GM19324 (cell line): ENCODE measurements at regions not wholly inside any gene's neighbourhood (a gene's known extent, or its start where the extent isn't known, plus 50 kb on each side); places are given as distances from the start of the nearest gene placed in this dataset.
"Not testable (repeated sequence)": the region's sequence is repeated elsewhere in the genome, so short reads cannot be mapped to it uniquely, and the experiment has no call there.

ENCODE experiments used
- ATAC-seq: cut with Tn5 transposase; IDR thresholded peaks from one replicate; pipeline ENCODE4 v1.9.1; 2021; ENCODE audit warnings: mild to moderate bottlenecking, moderate library complexity; ENCODE audit not compliant: unreplicated experiment, low FRiP score

- ATAC-seq: no peak
Measured at GRCh38 chr4:18664171-18664570, 642.6 kb upstream of the LCORL start.

- no peak for ATAC-seq
Measured at GRCh38 chr4:18645351-18645750, 623.8 kb upstream of the LCORL start.

GRCh38 chr4:18641334-18641733, 619.8 kb upstream of the LCORL start:
- ATAC-seq: no peak

GRCh38 chr4:18638031-18638430, 616.5 kb upstream of the LCORL start:
- ATAC-seq: no peak

- ATAC-seq: no peak
Measured at GRCh38 chr4:18636001-18636585, 614.5 kb upstream of the LCORL start.

GRCh38 chr4:18635531-18635930, 614.0 kb upstream of the LCORL start:
- no peak for ATAC-seq

GRCh38 chr4:18631586-18631985, 610.0 kb upstream of the LCORL start:
- ATAC-seq: no peak

GRCh38 chr4:18630218-18631110, 608.9 kb upstream of the LCORL start:
- no peak for ATAC-seq

- no peak for ATAC-seq
Measured at GRCh38 chr4:18627447-18628005, 606.0 kb upstream of the LCORL start.

- no peak for ATAC-seq
Measured at GRCh38 chr4:18626996-18627395, 605.4 kb upstream of the LCORL start.

- no peak for ATAC-seq
Measured at GRCh38 chr4:18626366-18626765, 604.8 kb upstream of the LCORL start.

GRCh38 chr4:18621186-18621585, 599.6 kb upstream of the LCORL start:
- no peak for ATAC-seq

GRCh38 chr4:18616720-18617119, 595.2 kb upstream of the LCORL start:
- ATAC-seq: no peak

GRCh38 chr4:18611026-18611425, 589.5 kb upstream of the LCORL start:
- ATAC-seq: no peak

GRCh38 chr4:18608908-18609533, 587.5 kb upstream of the LCORL start:
- no peak for ATAC-seq

GRCh38 chr4:18602610-18603009, 581.1 kb upstream of the LCORL start:
- not testable (repeated sequence) for ATAC-seq

GRCh38 chr4:18593297-18594002, 571.9 kb upstream of the LCORL start:
- ATAC-seq: peak; percentile 89

GRCh38 chr4:18582841-18583240, 561.3 kb upstream of the LCORL start:
- ATAC-seq: no peak

- no peak for ATAC-seq
Measured at GRCh38 chr4:18578307-18578706, 556.8 kb upstream of the LCORL start.

- ATAC-seq: no peak
Measured at GRCh38 chr4:18572481-18572880, 550.9 kb upstream of the LCORL start.

- ATAC-seq: no peak
Measured at GRCh38 chr4:18571301-18571761, 549.8 kb upstream of the LCORL start.
